Stomach (tissue), 8 donors: ENCODE measurements at regions not wholly inside any gene's neighbourhood (a gene's known extent, or its start where the extent isn't known, plus 50 kb on each side); places are given as distances from the start of the nearest gene placed in this dataset.

Source experiments
- DNase-seq, 2 donors: peaks; one replicate each; pipeline versions ENCODE4 v3.0.0 to v3.0.0-alpha.2; 2013 to 2019
- H3K27ac ChIP-seq, 5 donors: fragments of 200-600 bp in 4 of 5; sonication (generic) in 4 of 5; one replicate each; pipeline ENCODE4 v1.5.1; 2013 to 2019; ENCODE audit warnings: mild to moderate bottlenecking in 1 of 5, moderate library complexity in 1 of 5
- H3K27me3 ChIP-seq, 3 donors: fragments of 200-600 bp; sonication (generic); one replicate each; pipeline ENCODE4 v1.5.1; 2017 to 2019; ENCODE audit warnings: mixed run types in 1 of 3
- H3K36me3 ChIP-seq, 4 donors: fragments of 200-600 bp; sonication (generic); 1 replicate in 3 of 4; 2 replicates in 1 of 4; pipeline ENCODE4 v1.5.1; 2016 to 2019
- H3K4me1 ChIP-seq, 4 donors: fragments of 200-600 bp; sonication (generic); one replicate each; pipeline ENCODE4 v1.5.1; 2016 to 2019
- H3K4me3 ChIP-seq, 4 donors: fragments of 200-600 bp; sonication (generic) in 3 of 4; one replicate each; pipeline ENCODE4 v1.5.1; 2016 to 2019; ENCODE audit warnings: mild to moderate bottlenecking in 1 of 4
- H3K9me3 ChIP-seq, 4 donors: fragments of 200-600 bp; sonication (generic); one replicate each; pipeline ENCODE4 v1.5.1; 2016 to 2019
- EP300 ChIP-seq: sonication (generic); formaldehyde crosslinking; IDR thresholded peaks from one replicate; pipeline ENCODE4 v1.6.1; 2017; ENCODE audit warnings: antibody characterized with exemption
- POLR2A ChIP-seq, 4 donors: fragments of 450-650 bp; IDR thresholded peaks; one replicate each; pipeline ENCODE4 v1.6.1; 2016; ENCODE audit warnings: antibody characterized with exemption in 4 of 4, control low read depth in 2 of 4, mild to moderate bottlenecking in 1 of 4, moderate library complexity in 1 of 4
- POLR2AphosphoS5 ChIP-seq, 3 donors: sonication (generic); formaldehyde crosslinking; IDR thresholded peaks; one replicate each; pipeline ENCODE4 v1.6.1; 2016; ENCODE audit warnings: antibody characterized with exemption in 3 of 3
- WGBS, 5 donors: extraction: QIAGEN DNeasy Blood & Tissue Kit in 3 of 5; methylation state at CpG; one replicate each; pipeline versions ENCODE4 v1.1.5 to v1.1.7; 2013 to 2018; 5-methylcytosine and 5-hydroxymethylcytosine counted together
- intact Hi-C: fragments of 100-400 bp; cut with DNase I; formaldehyde crosslinking; loops from one replicate; pipeline ENCODE4 v1.15.1; 2023; ENCODE audit warnings: low total_unique reads
- TF ChIP-seq, protein P1 (sequence below), 7 experiments: fragments of 450-650 bp in 4 of 7; fragments of 200-600 bp in 3 of 7; sonication (generic) in 3 of 7; IDR thresholded peaks; one replicate each; pipeline ENCODE4 v1.5.1; 2016 to 2019; ENCODE audit warnings: antibody characterized with exemption in 7 of 7, control low read depth in 2 of 7, mild to moderate bottlenecking in 1 of 7
- donor health status: healthy with polysubstance abuse.
- donor health status: Bipolar disorder and iron deficiency.
- donor health status: healthy.

DNA sequence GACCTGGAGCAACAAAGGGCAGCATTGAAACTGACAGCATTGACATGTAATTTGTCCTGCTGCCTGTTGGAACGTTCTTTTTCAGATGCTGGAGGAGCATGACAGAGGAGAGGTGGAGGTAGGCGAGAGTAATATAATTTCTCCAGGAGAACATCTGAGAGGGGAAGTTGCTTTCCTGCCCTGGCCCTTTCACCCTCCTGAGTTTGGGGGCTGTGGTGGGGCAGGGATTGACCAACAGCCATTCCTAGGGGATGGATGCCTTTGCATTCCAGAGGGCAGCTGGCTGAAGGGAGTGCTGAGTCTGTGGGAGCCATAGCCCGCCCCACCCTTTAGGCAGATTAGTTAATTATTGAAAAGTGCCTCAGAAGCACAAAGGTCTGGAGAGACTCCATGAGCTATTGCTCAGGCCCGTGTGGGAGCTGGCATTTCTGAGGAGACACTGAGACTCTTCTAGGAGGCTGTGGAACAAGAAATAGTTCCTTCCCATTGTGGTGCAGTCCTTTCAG lies 73.5 kb downstream of the ARF6 start:
- WGBS, 5 donors = 22 to 42% (median 32%) methylated on average over 4 of the region's 4 CpGs
- Histone ChIP-seq H3K36me3 (no peaks in the 10 kb centered on the region), H3K4me1 (peaks cover 17 to 37% (median 22%) of the 10 kb centered on the region in 4 donors), H3K9me3 (no peaks in the 10 kb centered on the region), H3K4me3 (no peak overlapping the region), H3K27me3 (no peaks in the 10 kb centered on the region), H3K27ac (peak overlapping the region; percentile 36 to 78 (median 67))
- DNase-seq = peak; percentile 65 to 88
- TF ChIP-seq POLR2A (IDR thresholded peaks at IDR 0.05) (no peak), POLR2AphosphoS5 (IDR thresholded peaks at IDR 0.05) (peak in 1 of 3 donors; percentile 20)
- intact Hi-C loops = no loop called here

GRCh38 chr14:49966971-49967630 lies 74.2 kb downstream of the ARF6 start:
- H3K4me1 ChIP-seq = peaks cover 24 to 45% (median 30%) of the 10 kb centered on the region in 4 donors
- H3K27ac ChIP-seq = peak overlapping the region; percentile 20 to 78 (median 67)
- no peak overlapping the region for H3K4me3 ChIP-seq
- no peaks in the 10 kb centered on the region for H3K27me3 ChIP-seq
- H3K9me3 ChIP-seq = no peaks in the 10 kb centered on the region
- DNase-seq = no peak
- no peaks in the 10 kb centered on the region for H3K36me3 ChIP-seq
- TF ChIP-seq POLR2AphosphoS5 (IDR thresholded peaks at IDR 0.05) = no peak
- TF ChIP-seq EP300 = no peak
- no peak for TF ChIP-seq POLR2A (IDR thresholded peaks at IDR 0.05)
- TF ChIP-seq, protein P1, sequence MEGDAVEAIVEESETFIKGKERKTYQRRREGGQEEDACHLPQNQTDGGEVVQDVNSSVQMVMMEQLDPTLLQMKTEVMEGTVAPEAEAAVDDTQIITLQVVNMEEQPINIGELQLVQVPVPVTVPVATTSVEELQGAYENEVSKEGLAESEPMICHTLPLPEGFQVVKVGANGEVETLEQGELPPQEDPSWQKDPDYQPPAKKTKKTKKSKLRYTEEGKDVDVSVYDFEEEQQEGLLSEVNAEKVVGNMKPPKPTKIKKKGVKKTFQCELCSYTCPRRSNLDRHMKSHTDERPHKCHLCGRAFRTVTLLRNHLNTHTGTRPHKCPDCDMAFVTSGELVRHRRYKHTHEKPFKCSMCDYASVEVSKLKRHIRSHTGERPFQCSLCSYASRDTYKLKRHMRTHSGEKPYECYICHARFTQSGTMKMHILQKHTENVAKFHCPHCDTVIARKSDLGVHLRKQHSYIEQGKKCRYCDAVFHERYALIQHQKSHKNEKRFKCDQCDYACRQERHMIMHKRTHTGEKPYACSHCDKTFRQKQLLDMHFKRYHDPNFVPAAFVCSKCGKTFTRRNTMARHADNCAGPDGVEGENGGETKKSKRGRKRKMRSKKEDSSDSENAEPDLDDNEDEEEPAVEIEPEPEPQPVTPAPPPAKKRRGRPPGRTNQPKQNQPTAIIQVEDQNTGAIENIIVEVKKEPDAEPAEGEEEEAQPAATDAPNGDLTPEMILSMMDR (IDR thresholded peaks at IDR 0.05) = no peak
- WGBS, 5 donors = 82 to 87% (median 85%) methylated on average over 11 of the region's 11 CpGs
- intact Hi-C loops = no loop called here

DNA sequence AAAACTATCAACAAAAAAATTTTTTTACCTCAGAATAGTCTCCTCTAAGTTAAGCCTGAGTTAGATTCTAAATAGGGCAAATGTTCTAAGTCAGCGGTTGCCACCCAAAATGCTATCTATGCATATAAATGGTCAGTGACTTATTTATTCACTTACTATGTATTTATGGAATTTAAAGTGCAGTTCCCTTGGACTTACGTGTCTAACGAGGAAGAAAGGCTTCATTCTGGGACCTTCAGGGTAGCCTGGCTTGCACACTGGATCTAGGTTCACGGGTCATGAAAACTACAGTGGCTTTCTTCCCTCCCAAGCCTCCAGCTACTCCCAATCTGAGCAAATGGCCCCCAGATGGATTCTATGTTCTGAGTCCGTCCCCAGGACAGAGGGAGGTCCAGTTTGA lies 77.1 kb downstream of the ARF6 start:
- intact Hi-C loops = no loop called here
- Histone ChIP-seq H3K27me3 (no peaks in the 10 kb centered on the region), H3K36me3 (no peaks in the 10 kb centered on the region), H3K4me3 (no peak overlapping the region), H3K9me3 (no peaks in the 10 kb centered on the region), H3K27ac (peak overlapping the region; percentile 81 to 91 (median 84)), H3K4me1 (peaks cover 44 to 73% (median 53%) of the 10 kb centered on the region in 4 donors)
- WGBS, 5 donors = 49 to 73% (median 56%) methylated on average over 4 to 5 of the region's 5 CpGs
- DNase-seq = no peak
- TF ChIP-seq, protein P1 (IDR thresholded peaks at IDR 0.05) = no peak
- TF ChIP-seq POLR2A (IDR thresholded peaks at IDR 0.05) (no peak), EP300 (no peak), POLR2AphosphoS5 (IDR thresholded peaks at IDR 0.05) (no peak)

DNA sequence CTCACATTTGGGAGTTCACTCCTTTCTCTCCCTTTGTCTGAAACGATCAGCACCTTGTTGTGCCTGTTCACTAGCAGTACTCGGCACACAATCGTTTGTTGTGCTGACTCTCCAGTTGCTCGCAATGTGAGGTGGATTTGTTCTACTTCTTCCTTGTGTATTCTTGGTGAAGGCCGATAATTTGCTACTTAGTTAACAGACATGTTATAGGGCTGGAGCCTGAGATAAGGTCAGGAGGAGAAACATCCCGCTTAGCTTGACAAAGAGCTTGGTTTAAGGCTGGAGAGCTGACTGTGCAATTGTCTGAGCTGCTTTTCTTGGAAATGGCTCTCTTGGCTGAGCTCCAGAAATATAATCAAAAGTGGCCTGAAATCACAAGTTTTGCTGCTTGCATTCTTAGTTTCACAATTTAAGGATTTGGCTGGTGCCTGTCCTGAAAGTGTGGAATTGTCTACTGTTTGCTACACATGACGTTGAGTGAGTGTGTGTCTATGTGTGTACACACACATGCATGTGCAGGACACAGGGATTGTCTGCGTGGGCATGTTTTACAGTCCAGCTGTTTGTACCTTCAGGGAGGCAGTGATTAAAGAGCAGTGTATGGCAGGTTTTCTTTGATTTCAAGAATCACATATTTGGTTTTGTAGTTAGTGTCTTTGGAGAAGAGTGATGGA lies 77.7 kb downstream of the ARF6 start:
- H3K9me3 ChIP-seq = no peaks in the 10 kb centered on the region
- DNase-seq = peak; percentile 42 to 87
- intact Hi-C loops = no loop called here
- peaks cover 44 to 77% (median 58%) of the 10 kb centered on the region in 4 donors for H3K4me1 ChIP-seq
- no peaks in the 10 kb centered on the region for H3K27me3 ChIP-seq
- no peak overlapping the region for H3K4me3 ChIP-seq
- WGBS, 5 donors = 16 to 24% (median 21%) methylated on average over 8 of the region's 8 CpGs
- no peak for TF ChIP-seq POLR2A (IDR thresholded peaks at IDR 0.05)
- TF ChIP-seq POLR2AphosphoS5 (IDR thresholded peaks at IDR 0.05) = peak in 1 of 3 donors; percentile 55
- peak overlapping the region; percentile 81 to 91 (median 84) for H3K27ac ChIP-seq
- no peaks in the 10 kb centered on the region for H3K36me3 ChIP-seq

DNA sequence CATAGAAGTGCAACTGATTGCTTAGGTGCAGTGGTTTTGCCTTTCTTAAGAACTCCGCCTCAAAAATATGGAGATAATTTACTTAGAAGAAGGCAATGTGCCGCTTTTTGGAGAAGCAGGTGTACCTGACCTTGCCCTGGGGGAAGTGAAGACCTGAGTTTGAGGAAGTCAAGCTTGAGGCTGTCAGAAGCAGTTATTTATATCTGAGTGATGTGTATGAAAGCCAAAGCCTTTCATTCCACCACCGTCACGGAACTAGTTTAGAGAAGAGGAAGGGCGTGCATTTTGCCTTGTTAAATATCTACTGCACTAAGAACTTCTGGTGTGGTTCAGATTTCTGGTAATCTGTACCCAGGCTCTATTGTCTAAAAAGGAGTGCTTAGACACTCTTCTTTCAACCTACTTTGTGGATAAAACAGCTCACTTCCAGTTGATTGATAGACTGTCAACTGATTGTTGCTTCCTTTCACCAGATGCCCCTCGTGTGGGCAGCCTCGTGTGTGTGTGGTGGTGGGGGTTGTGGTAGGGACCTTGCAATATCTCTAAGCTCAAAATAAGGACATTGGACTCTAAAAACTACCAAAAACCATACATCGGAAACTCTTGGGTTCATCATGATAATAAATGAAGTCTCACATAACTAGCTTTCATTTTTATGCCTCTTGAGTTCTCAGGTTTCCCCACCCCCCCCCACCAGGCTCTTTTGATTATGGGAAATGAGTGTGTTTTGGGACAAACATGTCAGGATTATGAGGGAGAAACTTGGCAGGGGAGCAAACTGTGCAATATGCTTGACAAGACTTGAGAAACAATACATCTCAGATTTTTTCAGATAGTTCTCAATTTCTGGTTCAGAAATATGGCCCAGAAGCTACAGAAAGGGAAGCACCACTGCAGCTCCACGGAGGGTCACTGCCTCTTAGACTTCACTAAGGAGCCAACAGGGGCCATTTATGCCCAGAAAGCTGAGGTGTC lies 78.6 kb downstream of the ARF6 start:
- Histone ChIP-seq H3K27ac (peak overlapping the region; percentile 70 to 91 (median 83)), H3K4me3 (no peak overlapping the region), H3K36me3 (no peaks in the 10 kb centered on the region), H3K27me3 (no peaks in the 10 kb centered on the region), H3K4me1 (peaks cover 41 to 73% (median 60%) of the 10 kb centered on the region in 4 donors), H3K9me3 (no peaks in the 10 kb centered on the region)
- TF ChIP-seq POLR2A (IDR thresholded peaks at IDR 0.05) = no peak
- TF ChIP-seq, protein P1 (IDR thresholded peaks at IDR 0.05) = no peak
- TF ChIP-seq EP300 = no peak
- TF ChIP-seq POLR2AphosphoS5 (IDR thresholded peaks at IDR 0.05) = peak in 2 of 3 donors; percentile 7 to 57
- intact Hi-C loops = no loop called here
- WGBS, 5 donors = 34 to 47% (median 37%) methylated on average over 9 of the region's 9 CpGs
- peak in 1 of 2 donors; percentile 78 for DNase-seq
